Posterior vena cava (tissue), 2 donors: ENCODE measurements at regions not wholly inside any gene's neighbourhood (a gene's known extent, or its start where the extent isn't known, plus 50 kb on each side); places are given as distances from the start of the nearest gene placed in this dataset.

Experiments
- DNase-seq: peaks from one replicate; pipeline ENCODE4 v3.0.0-alpha.2; 2020; ENCODE audit warnings: low spot score
- intact Hi-C, 2 donors: fragments of 100-400 bp; cut with DNase I; formaldehyde crosslinking; loops; one replicate each; pipeline versions ENCODE4 v1.14.1 to v1.14.2; 2022 to 2023
- donor health status: DM: yes; HTN: yes; CAD: no.
- donor health status: DM: yes; HTN: yes; CAD: no.

DNA sequence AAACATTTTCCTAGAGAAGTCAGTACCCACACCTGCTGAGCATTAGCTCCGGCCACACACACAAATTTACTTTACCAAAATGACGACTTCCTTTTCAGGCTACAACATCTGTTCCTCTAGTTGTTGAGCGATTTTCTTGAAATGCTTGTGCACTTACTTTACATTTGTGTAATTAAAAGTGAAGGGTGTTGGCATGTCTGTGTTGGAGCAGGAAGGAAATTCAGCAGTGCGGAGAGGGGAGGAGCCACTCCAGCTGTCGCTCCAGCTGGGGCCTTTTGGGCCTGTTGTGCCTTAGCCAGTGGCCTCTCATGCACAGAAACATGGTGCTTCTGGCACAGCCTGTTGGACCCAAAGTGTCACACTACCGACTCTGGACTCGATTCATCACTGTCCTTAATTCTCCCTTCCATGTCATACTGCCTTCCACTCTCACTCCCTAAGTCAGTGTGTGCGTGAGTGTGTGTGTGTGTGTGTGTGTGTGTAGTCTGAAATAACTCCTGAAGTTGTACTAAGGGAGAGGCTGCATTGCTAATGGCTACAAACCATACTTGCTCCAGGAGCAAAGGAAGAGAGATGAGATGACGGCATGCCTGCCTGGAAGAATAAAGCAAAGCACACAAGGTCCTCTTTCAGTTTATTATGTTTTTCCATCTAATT is 191.8 kb upstream of the ARG1 start:
- intact Hi-C loops = no loop called here
- DNase-seq = no peak

DNA sequence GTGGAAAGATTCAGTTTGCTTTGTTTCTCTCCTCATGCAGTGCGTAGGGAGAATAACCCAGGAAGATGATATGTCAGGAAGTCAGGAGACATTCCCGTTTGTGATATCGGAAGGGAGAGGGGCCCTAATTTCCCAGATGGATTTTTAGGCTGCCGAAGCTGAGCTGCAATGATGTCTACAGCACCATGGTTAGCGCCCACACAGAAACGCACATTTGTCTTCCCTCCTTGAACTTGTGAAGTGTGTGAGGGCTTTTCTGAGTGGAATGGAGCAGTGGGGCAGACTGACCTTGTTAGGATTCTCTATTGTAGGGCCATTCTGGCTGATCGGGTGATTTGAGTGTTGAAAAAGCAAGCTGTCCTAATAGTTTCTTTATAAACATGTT is 191.3 kb upstream of the ARG1 start:
- intact Hi-C loops = no loop called here
- no peak for DNase-seq

DNA sequence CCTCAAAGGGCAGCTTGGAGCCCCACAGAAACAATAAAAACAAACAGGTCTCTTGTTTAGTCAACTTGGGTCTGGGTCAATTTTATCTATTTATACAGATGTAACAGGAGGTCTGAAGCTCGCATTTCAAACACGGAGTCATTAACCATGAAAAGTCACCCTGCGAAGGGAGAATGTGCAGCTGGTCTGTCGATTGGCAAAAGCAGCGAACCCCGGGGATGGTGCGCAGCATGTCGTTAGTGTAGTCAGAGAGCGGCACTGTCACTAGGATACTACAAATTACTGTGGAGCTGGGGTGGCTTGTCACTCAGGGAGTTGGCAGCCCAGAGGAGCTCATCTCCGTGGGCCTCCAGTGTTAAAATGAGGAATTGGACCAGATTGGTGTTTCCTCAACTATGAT is 190.4 kb upstream of the ARG1 start:
- no peak for DNase-seq
- intact Hi-C loops = no loop called here

DNA sequence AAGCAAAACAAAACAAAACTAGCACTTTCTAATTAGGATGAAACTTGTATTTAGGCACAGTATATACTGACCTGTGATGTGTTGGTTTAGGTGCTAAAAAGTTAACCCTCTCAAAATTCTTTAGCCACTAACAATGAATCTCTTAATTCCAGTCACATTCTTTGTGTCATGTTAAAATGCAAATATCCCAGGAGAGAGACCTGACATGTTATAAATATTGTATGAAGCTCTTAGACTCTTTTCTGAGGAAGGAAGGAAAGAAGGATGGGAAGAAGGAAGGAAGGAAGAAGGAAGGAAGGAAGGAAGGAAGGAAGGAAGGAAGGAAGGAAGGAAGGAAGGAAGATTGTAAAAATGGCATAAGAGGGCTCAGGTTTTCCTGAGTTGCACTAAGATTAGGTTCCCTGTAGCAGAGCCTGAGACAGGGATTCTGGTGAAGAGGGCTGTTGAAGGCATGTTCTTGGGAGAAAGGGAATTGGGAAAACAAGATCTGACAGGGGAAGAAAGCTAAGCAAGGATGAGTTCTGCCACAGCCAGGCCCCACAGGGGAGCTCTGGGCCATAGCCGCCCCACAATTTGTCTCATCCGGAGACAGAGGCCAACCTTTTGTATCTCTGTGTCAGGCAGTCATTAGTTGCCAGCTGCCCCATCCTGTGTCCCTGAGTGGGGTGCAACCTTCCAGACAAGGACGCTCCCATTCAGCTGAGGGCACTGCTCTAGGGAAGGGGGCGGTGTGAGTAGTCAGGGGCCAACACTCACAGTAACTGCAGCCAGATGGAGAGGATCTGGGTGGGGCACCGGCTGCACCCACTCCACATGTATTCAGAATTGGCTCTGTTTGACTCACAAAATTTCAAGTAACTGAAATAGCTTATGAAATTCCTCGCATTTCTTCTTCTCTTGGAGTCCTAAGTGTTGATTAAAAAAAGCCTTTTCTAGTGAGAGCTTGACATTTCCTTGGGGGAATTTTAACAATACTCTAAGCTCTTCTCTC is 189.3 kb upstream of the ARG1 start:
- no peak for DNase-seq

DNA sequence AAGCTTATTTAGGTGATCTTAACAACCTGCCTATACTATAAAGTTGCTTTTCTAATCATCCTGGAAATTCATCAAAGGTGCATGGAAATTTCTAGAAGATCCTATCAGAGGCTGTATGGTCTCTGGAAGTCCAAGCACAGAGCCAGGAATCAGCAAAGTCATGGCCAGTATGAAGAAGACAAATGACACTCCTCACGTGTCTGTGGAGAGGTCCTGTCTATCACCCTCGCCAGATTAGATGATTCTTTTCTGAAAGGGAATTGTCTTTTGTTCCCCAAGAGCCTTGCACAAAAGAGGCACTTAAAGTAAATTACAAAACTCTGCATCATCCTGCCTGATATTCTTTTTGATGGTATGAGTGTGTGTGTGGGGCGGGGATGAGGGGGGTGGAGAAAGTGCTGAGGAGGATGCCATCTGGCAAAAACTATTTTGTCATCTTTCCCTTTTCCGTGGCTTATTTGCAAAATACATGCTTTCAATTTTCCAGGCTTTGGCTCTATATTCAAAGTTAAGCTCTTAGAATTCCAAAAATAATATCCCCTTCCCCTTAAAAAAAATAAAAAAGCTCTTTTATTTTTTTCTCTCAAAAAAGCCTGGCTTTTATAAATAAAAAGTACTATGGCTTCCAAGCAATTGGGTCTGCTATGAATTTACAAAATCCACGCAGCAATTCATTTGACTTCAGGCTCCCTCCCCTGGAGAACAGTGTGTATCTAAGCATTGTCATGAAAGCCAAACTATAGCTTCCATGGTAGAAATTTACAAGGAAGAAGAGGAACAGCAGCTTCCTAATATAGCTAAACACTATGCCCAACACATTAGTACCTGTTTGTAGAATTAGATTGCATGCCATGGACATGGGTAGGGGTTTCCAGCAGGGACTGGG is 185.2 kb upstream of the ARG1 start:
- DNase-seq = no peak
- intact Hi-C loops = no loop called here

More for the DNA sequence above, 189.3 kb upstream of the ARG1 start:
- intact Hi-C loops = no loop called here

DNA sequence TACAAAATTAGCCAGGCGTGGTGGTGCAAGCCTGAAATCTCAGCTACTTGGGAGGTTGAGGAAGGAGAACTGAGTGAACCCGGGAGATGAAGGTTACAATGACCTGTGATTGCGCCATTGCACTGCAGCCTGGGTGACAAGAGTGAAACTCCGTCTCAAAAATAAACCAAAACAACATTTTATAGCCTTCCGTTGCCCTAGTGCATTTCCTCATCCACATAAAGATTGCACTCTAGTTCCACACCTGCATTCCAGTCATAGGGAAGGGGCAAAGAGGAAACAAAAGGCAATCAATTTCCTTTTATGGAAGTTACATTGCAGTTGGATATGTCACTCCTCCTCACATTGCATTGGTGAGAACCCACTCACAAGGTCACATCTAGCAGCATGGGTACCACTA is 182.7 kb upstream of the ARG1 start:
- intact Hi-C loops = no loop called here
- DNase-seq = no peak

DNA sequence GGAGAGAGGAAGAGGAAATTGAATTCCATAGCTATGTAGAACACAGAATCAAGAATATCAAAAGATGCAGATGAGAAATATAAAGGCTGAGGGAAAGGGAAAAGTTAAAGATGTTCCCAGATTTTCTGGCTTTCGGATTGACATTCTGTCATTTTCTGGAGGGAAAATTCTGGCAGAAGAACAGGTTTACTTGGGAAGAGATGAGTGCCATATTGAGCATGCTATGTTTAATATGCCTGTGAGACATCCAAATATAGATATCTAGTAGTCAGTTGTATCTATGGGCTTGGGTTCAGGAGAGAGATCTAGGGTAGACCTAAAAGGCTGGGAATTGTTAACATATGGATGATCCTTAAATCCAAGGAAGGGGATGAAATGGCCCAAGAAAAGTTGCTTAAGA is 181.9 kb upstream of the ARG1 start:
- no peak for DNase-seq
- intact Hi-C loops = no loop called here

DNA sequence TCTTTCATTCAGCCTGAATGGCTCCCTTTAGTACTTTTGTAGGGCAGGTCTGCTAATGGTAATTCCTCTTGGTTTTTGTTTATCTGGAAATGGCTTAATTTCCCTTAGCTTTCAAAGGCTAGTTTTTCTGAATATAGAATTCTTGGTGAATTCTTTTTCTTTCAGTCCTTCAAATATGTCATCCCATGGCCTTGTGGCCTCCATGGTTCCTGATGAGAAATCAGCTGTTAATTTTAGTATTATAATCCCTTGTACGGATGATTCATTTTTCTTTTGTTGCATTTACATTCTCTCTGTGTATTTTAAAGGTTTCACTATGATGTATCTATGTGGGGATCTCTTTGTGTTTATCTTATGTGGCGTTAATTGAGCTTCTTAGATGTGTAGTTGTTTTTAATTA is 179.6 kb upstream of the ARG1 start:
- no peak for DNase-seq
- intact Hi-C loops = no loop called here

DNA sequence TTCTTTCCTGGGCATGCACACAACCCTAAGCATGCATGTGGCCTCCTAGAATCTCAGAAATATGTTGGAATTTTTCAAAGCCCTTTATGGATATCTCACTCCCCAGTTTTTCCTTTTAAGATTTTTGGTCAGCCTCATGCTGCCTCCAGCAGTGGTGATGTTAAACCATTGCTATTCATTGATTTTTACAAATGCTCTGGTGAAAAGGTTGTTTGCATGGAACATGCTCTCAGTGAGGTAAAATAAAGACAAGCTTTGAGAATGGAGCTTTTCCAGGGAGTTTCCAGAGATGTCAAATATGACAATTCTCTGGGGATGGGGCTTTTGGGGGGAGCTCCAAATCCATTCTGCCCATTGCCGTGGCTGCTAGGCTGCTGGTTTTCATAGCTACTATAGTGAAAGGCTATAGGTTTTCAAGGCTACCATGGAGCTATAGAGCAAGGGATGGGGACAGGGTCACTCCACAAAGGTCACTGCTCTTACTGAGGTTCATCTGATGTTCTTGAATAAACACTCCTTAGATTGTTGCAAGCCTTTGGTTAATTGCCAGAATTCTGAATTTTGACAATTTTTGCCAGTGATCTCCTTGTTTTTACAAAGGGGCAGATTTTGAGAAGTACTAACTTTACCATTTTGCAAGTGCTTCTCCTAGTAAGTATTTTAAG is 178.1 kb upstream of the ARG1 start:
- intact Hi-C loops = no loop called here
- DNase-seq = no peak

DNA sequence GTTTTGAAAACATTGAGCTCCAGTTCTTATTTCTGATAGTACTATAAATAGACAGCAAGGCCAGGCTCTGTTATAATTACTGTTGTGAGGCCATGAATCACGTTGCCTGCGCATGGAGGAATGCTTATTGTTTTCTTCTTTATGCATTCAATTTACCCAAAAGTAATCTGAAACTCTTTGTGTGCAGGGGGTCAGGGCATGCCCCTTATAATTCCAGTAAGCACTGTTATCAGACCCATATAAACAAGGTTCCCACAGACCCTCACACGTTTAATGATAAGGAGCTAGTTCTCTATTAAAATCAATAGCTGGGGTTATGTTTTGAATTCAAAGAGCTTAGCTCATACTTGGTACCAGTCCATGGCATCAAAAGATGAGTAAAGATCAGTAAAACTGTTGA is 174.8 kb upstream of the ARG1 start:
- intact Hi-C loops = no loop called here
- DNase-seq = no peak

DNA sequence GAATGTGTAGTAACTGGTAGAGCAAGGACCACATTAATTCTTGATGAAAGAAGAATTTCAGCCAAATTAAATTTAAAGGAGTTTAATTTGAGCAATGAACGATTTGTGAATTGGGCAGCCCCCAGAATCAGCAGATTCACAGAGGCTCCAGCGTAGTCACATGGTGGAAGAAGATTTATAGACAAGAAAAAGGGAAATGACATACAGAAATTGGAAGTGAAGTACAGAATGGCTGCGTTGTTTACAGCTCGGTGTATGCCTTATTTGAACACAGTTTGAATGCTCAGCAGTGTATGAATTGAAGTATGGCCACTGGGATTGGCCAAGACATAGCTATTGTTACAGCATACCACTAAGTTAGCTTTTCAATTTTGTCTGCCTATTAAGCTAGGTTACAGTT is 173.6 kb upstream of the ARG1 start:
- intact Hi-C loops = no loop called here
- DNase-seq = no peak

DNA sequence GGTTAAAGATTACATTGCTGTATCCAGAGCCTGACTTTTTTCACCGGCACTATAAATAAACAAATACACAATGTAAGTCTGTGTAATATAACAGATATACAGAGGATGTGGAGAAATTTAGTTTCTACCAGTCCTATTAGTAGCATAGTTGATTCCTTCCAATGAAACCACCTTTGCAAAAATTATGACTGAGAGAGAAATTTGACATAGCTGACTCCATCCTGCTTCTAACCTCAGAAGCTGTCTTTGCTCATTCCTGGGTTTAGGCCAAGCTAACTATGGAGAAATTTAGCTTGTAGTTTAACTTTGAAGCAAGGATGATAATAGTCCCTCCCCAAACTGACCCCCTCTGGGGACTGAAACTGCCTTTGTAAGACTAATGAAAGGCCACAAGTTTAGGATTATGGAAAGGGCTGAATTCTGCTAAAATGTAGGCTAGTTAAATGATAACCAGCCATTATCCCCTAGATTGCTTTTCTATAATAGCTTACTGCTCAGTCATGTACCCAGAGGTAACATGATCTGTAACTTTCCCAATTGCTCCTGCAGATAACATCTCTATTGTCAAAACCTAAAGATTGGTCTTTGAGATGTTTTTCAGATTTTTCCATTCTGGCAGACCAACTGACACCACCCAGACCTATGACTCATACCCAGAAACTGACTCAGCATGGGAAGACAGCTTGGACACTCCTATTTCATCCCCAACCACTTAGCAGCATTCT is 172.8 kb upstream of the ARG1 start:
- DNase-seq = no peak
- intact Hi-C loops = no loop called here

DNA sequence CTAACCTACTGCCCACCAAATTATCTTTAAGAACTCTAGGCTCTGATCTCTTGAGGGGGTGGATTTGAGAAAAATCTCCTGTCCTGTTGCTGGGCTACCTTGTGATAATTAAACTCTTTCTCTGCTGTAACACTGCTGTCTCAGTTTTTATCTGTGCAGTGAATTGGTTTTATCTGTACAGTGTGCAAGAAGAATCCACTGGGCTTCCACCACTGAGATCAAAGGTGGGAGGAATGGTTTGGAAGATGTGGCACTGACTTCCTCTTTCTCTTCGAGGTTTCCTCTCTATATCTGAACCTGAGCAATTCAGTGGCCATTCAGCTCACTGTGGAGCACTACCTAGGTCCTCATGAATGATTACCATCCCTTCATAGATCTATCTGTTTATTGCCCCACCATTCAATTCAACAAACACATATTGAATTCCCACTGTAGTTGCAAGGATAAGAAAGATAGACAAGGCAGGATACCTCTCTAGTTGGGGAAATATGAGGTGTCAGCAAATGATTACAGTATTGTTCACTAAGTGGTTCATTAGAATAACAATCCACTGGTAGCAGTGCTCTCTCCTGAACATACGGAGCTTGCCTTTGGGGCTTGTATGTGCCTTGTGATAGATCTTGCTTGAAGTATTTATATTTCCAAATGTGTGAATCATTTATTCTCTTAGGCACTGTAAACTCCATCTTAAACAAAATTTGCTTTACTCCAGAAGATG is 172.1 kb upstream of the ARG1 start:
- intact Hi-C loops = no loop called here

DNA sequence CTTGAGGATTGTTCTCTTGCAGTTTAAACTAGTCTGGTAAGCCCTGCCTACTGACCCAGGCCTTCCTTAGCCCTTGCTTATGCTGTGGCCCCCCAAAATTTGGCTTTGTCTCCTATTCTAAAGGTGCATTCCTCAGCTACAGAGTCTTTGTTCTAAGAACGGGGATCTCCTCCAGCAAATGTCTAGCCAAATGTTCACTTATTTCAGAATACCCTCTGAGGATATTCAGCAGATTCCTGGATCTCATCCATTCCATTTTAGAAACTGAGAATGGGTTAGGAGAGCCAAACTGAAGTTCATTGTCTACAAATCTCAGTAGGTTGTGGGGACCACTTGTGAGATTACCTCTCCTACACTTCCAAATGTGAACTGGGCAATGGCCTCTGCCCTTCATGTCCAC is 164.2 kb upstream of the ARG1 start:
- no peak for DNase-seq
- intact Hi-C loops = no loop called here

More for the DNA sequence above, 172.1 kb upstream of the ARG1 start:
- no peak for DNase-seq

DNA sequence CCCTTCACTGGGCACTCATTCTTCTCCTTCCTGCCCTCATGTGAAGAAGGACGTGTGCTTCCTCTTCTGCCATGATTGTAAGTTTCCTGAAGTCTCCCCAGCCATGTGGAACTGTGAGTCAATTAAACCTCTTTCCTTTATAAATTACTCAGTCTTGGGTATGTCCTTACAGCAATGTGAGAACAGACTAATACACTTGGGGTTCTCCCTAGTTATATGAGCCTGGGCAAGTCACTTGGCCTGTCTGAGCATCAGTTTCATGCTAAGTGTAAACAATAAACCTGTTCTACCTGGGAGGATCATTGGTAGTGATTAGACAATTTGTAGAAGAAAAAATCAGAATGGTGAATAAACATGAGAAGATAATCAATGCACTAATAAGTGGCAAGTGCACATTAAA is 162.2 kb upstream of the ARG1 start:
- DNase-seq = no peak
- intact Hi-C loops = no loop called here

DNA sequence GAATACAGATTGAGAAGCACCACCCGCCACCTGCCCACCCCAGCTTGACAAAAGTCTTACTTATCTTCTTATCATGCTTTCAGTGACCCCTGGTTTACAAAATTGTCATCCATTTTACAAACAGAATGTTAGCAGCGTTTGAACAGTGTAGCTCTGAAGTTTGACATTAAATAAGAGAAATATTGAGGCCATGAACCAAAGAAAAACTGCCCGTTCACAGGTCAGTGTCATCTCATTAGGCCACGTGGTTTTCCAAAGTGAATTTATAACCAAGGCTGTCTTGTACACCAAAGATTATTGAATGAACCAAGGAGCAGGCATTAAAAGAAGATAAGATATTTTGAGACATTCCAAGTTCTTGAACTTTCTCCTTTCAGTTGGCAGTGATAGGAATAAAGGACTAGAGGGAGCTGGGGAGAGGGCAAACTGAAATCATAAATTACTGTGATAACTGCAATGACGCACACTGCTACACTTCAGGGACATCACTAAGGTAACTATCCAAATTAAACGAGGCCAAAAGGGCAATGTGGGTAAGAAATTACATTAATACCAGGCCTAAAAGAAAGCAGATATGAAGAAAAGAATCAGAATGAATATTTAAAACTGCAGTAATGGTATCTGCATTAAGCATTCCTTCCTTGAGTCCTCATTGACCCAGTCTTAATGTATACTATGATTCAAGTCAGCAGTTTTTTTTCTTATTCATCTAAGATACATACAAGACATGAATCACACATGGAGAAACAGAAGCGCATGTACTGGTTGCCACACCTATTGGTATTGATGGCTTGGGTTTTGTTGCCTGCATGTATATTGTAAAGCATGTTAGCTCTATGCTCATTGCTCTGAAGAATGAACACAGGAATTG is 159.8 kb upstream of the ARG1 start:
- intact Hi-C loops = no loop called here

DNA sequence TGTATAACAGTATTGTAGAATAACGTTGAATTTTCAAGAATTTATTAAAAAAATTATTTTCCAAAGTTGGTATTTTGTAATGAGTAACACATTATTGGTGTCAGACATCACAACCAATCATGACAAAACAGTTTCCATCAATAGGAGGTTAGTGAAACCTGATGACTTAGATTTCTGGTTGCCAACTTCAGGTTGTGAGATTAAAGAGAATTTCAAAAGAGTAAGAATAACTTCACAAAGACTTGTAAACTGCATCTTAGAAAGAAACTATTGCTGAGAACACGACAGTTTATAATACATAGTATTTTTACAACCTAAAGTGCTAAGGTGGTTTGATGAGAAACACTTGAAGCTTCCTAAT is 159.2 kb upstream of the ARG1 start:
- intact Hi-C loops = no loop called here
- DNase-seq = no peak

More for the DNA sequence above, 159.8 kb upstream of the ARG1 start:
- DNase-seq = no peak
